Esophagus squamous epithelium (tissue), 4 donors: ENCODE measurements at regions not wholly inside any gene's neighbourhood (a gene's known extent, or its start where the extent isn't known, plus 50 kb on each side); places are given as distances from the start of the nearest gene placed in this dataset.

Experiments used
- CTCF ChIP-seq, 6 experiments: fragments of 450-650 bp in 4 of 6; fragments of 200-600 bp in 2 of 6; sonication (generic) in 2 of 6; IDR thresholded peaks; one replicate each; pipeline ENCODE4 v1.5.1; 2016 to 2019; ENCODE audit warnings: antibody characterized with exemption in 6 of 6, mild to moderate bottlenecking in 4 of 6, moderate library complexity in 4 of 6
- POLR2A ChIP-seq, 4 donors: fragments of 450-650 bp; IDR thresholded peaks; one replicate each; pipeline ENCODE4 v1.6.1; 2017; ENCODE audit warnings: antibody characterized with exemption in 4 of 4, mild to moderate bottlenecking in 4 of 4, moderate library complexity in 3 of 4

- TF ChIP-seq CTCF (IDR thresholded peaks at IDR 0.05): no peak
- TF ChIP-seq POLR2A (IDR thresholded peaks at IDR 0.05): no peak
Measured at GRCh38 chr19:28886708-28887107, 326.2 kb downstream of the UQCRFS1 start.
